ENCODE measurements at regions not wholly inside any gene's neighbourhood (a gene's known extent, or its start where the extent isn't known, plus 50 kb on each side); places are given as distances from the start of the nearest gene placed in this dataset.

GRCh38 chr4:141416677-141417363, 196.1 kb downstream of the ZNF330 start (continued):
- TF ChIP-seq CBX8 (IDR thresholded peaks at IDR 0.05; ENCODE audit: borderline replicate concordance, low read depth, low read length), result no peak
- TF ChIP-seq TEAD4 (IDR thresholded peaks at IDR 0.05; ENCODE audit: low read depth, low read length), result no peak

All from H1 (cell line).